Stimulated activated CD4-positive, alpha-beta T cell treated with anti-CD3 and anti-CD28 coated beads, Interleukin-2, amount 100 ng/mL, for 4 hours (primary cell): ENCODE measurements at regions not wholly inside any gene's neighbourhood (a gene's known extent, or its start where the extent isn't known, plus 50 kb on each side); places are given as distances from the start of the nearest gene placed in this dataset.

Experiments
- DNase-seq: peaks from one replicate; pipeline ENCODE4 v3.0.0-alpha.2; 2020; ENCODE audit warnings: low read depth

- DNase-seq = no peak
These were observed 72.3 kb upstream of the ITGA4 start for GRCh38 chr2:181384923-181385322.

GRCh38 chr2:181389524-181389923, 67.7 kb upstream of the ITGA4 start:
- DNase-seq = no peak

GRCh38 chr2:181393472-181393871, 63.7 kb upstream of the ITGA4 start:
- no peak for DNase-seq

DNA sequence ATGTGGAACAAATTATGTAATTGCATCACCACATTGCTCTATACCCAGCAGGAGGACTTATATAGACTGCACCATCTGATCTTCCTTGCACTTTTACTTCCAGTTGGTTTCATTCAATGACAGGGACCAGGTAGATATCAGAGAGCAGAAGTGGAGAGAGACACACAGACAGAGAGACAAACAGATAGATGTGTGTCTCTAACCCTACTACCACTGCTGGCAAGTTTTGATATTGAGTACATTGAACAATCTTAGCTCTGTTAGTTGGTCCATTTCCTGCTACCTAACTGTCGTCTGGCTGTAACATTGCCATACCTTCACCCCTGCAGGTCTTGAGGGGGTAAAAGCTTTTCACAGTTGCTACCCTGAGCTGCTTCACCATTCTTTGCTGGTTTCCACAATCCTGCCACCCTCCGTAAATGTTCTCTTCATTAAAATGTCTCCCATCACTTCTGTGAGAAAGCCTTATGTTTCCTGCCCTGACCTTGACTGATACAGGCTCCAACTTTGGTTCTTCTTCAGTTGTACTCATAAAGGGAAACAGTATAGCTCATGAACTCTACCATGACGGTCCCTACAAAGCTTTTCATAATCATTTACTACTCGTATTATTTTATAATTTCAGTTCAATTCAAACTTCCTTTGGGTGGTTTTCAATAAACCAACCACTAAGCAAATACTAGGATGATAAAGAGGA, 62.3 kb upstream of the ITGA4 start:
- DNase-seq = no peak

DNA sequence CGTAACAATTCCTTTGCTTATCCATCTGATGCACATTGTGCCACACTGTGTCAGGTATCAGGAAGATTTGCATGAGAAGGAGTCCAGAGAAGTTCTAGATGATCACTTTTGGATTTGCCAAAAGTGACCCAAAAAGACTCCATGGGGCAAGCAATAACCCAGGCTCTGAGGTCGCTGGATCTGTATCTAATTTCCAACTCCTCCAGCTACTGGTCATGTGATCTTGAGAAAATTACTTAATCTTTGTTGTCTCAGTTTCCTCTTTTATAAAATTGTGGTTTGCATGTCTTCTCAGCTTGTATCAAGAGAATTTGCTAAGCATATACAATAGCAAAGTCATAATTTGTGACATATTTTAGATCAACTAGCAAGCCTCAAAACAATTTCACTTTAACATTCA, 61.3 kb upstream of the ITGA4 start:
- no peak for DNase-seq

- DNase-seq = no peak
These were observed 60.7 kb upstream of the ITGA4 start for GRCh38 chr2:181396256-181397123.

DNA sequence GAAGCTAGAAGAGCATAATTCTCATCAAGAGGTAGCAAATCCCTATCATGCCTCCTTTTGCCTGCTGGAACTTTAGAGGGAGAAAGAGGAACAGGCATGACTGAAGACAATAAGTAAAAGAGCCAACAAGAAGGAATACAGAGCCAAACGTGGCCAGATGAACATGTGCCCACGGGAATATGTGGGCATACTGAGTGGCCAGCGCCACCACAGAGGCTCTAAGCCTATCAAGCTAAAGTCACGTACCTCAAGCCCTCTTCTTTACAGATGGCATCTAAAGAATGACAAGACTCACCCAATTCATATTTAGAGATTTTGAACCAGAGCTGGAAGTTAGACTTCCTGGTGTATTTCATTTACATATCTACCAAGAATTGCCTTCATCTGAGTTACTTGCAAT, 59.9 kb upstream of the ITGA4 start:
- no peak for DNase-seq

GRCh38 chr2:181398000-181398399, 59.2 kb upstream of the ITGA4 start:
- DNase-seq = no peak

GRCh38 chr2:181399027-181399426, 58.2 kb upstream of the ITGA4 start:
- no peak for DNase-seq

DNA sequence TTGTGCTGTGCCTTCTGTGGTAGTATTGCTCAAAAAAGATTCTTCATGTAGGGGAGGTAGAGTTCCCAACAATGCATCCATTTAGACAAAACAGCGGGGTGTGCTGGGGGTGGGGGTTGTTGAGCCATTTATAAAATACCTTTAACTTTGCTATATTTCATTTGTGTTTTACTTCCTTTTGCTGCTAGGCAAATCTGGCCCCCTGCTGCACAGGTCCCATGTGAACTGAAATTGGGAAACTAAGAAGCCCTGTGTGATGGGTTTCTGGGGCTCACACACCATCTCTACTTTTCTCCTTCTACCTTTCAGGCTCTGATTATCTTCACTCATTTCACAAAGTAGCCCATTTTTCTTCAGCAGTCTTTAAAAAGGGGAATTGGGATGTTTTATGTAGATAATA, 52.7 kb upstream of the ITGA4 start:
- no peak for DNase-seq

GRCh38 chr2:181407171-181407570, 50.0 kb upstream of the ITGA4 start:
- no peak for DNase-seq
